Mesendoderm (in vitro differentiated cells): ENCODE measurements at regions not wholly inside any gene's neighbourhood (a gene's known extent, or its start where the extent isn't known, plus 50 kb on each side); places are given as distances from the start of the nearest gene placed in this dataset.

ENCODE experiments used
- DNase-seq: peaks from one replicate; pipeline ENCODE4 v3.0.0; 2013
- H2AK5ac ChIP-seq: 2 replicates; pipeline ENCODE4 v1.6.1; 2013; ENCODE audit warnings: low read length, inconsistent platforms
- H2BK120ac ChIP-seq: 2 replicates; pipeline ENCODE4 v1.6.1; 2013; ENCODE audit warnings: low read depth, mild to moderate bottlenecking, low read length, moderate library complexity, mixed read lengths
- H2BK15ac ChIP-seq: replicated peaks from 2 replicates; pipeline ENCODE4 v1.6.1; 2013; ENCODE audit warnings: low read depth, mild to moderate bottlenecking, moderate library complexity
- H2BK5ac ChIP-seq: 2 replicates; pipeline ENCODE4 v1.6.1; 2013; ENCODE audit warnings: low read length, inconsistent platforms
- H3K18ac ChIP-seq: 2 replicates; pipeline ENCODE4 v1.6.1; 2013; ENCODE audit warnings: mild to moderate bottlenecking, low read length, mixed read lengths
- H3K23ac ChIP-seq: one replicate; pipeline ENCODE4 v1.6.1; 2013; ENCODE audit warnings: low read length
- H3K27ac ChIP-seq: 2 replicates; pipeline ENCODE4 v1.5.1; 2013; ENCODE audit warnings: low read depth, mild to moderate bottlenecking, inconsistent platforms, low read length, moderate library complexity
- H3K27me3 ChIP-seq: 2 replicates; pipeline ENCODE4 v1.6.1; 2013; ENCODE audit warnings: low read length, control low read depth, mild to moderate bottlenecking, inconsistent platforms; ENCODE audit not compliant: insufficient read depth, poor library complexity
- H3K36me3 ChIP-seq: 2 replicates; pipeline ENCODE4 v1.6.1; 2013; ENCODE audit warnings: low read length, inconsistent platforms; ENCODE audit not compliant: control insufficient read depth, insufficient read depth
- H3K4ac ChIP-seq: one replicate; pipeline ENCODE4 v1.6.1; 2013; ENCODE audit warnings: low read depth, mild to moderate bottlenecking, low read length, moderate library complexity
- H3K4me1 ChIP-seq: 2 replicates; pipeline ENCODE4 v1.6.1; 2013; ENCODE audit warnings: low read depth, low read length, inconsistent platforms; ENCODE audit not compliant: control insufficient read depth
- H3K4me2 ChIP-seq: 2 replicates; pipeline ENCODE4 v1.6.1; 2013; ENCODE audit warnings: low read length
- H3K4me3 ChIP-seq: 2 replicates; pipeline ENCODE4 v1.5.1; 2013; ENCODE audit warnings: mild to moderate bottlenecking, low read length
- H3K56ac ChIP-seq: one replicate; pipeline ENCODE4 v1.6.1; 2013; ENCODE audit warnings: low read length
- H3K79me1 ChIP-seq: 2 replicates; pipeline ENCODE4 v1.6.1; 2013; ENCODE audit warnings: low read length, inconsistent platforms
- H3K79me2 ChIP-seq: 2 replicates; pipeline ENCODE4 v1.6.1; 2013; ENCODE audit warnings: mild to moderate bottlenecking, low read length; ENCODE audit not compliant: control insufficient read depth, insufficient read depth
- H3K9ac ChIP-seq: 2 replicates; pipeline ENCODE4 v1.6.1; 2013; ENCODE audit warnings: low read length, inconsistent platforms
- H4K5ac ChIP-seq: one replicate; pipeline ENCODE4 v1.6.1; 2013; ENCODE audit warnings: low read length
- H4K8ac ChIP-seq: one replicate; pipeline ENCODE4 v1.6.1; 2013; ENCODE audit warnings: low read depth, mild to moderate bottlenecking, control low read depth, low read length, moderate library complexity
- WGBS: extraction: QIAGEN DNeasy Blood & Tissue Kit; methylation state at CpG from one replicate; pipeline ENCODE4 v1.1.7; 2013; ENCODE audit warnings: low lambda C conversion rate, missing lambda C conversion rate; ENCODE audit not compliant: insufficient coverage; ENCODE audit errors: extremely low coverage; 5-methylcytosine and 5-hydroxymethylcytosine counted together

DNA sequence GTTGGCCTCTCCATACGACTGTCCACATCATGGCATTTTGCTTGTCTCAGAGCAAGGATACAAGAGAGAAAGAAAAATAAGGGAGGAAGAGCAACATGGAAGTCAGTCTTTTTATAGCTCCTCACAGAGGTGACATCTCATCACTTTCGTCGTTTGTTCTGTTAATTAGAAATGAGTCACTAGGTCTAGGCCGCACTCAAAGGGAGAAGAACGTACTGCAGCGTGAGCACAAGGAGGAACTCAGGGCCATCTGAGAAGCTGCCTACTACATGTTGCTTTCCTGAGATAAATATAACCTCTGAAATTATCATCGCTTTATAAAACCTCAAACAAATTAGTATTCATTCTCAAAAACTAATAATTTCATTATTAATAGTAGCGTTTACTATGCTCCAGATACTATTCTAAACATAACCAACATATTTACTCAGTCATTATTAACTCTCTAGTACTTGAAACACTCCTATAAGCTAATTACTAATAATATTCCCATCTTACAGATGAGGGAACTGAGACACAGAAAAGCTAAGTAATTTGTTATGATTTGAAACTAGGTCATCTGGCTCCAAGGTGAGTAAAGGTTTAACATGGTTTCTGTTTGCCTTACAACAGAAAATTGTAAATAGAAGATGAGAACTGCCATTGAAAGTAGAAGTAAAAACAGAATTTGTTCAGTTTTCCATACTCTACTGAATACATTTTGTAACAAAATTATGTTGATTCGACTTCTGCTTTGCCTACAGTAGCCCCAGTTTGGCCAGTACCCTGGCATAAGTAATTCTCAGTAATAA is 213.2 kb upstream of the UGT8 start:
- Histone ChIP-seq H3K36me3 (no peaks in the 10 kb centered on the region), H3K27ac (no peak overlapping the region), H4K8ac (no peak overlapping the region), H3K27me3 (no peaks in the 10 kb centered on the region), H3K4me2 (no peak overlapping the region), H3K9ac (no peak overlapping the region), H4K5ac (no peak overlapping the region), H3K23ac (no peak overlapping the region), H2BK5ac (no peak overlapping the region), H3K18ac (no peak overlapping the region), H2BK120ac (no peak overlapping the region), H3K4me1 (no peaks in the 10 kb centered on the region), H3K4ac (no peak overlapping the region), H3K56ac (no peak overlapping the region), H3K79me1 (no peaks in the 10 kb centered on the region), H2AK5ac (no peak overlapping the region), H3K4me3 (no peak overlapping the region), H3K79me2 (no peaks in the 10 kb centered on the region), H2BK15ac (no peak overlapping the region)
- WGBS, result 100% methylated on average over 2 of the region's 9 CpGs
- no peak for DNase-seq

DNA sequence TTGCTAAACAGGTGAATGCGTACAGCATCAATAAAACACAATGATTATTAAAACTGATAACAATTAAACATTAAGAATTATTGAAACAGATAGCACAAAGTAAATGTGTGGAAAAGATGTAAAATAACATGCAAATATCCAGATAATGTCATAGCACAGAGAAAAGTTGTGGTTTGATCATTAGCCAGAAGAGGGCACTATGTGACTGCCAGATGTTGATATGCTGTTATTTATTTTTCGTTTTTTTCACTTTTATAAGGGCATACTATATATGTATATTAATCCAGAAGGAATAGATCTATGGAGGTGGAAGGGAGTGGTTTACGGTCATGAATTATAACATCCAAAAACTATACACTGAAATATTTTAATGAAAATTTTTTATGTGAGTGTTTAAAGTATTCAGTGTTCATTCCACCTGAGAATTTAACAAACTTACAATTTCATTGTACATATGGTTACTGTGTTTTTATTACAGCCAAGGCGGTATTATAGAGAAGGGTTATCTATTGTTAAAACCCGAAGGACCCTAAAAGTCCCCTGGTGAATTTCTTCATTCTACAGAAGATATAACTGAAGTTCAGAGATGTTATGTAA is 211.9 kb upstream of the UGT8 start:
- no CpG with 5 or more reads among the region's 5 CpGs for WGBS
- Histone ChIP-seq H2BK15ac (no peak overlapping the region), H2BK5ac (no peak overlapping the region), H3K27ac (no peak overlapping the region), H3K79me2 (no peaks in the 10 kb centered on the region), H4K5ac (no peak overlapping the region), H4K8ac (no peak overlapping the region), H3K36me3 (no peaks in the 10 kb centered on the region), H2BK120ac (no peak overlapping the region), H2AK5ac (no peak overlapping the region), H3K4ac (no peak overlapping the region), H3K4me2 (no peak overlapping the region), H3K23ac (no peak overlapping the region), H3K18ac (no peak overlapping the region), H3K9ac (no peak overlapping the region), H3K56ac (no peak overlapping the region), H3K4me1 (no peaks in the 10 kb centered on the region), H3K4me3 (no peak overlapping the region), H3K79me1 (no peaks in the 10 kb centered on the region), H3K27me3 (no peaks in the 10 kb centered on the region)
- no peak for DNase-seq

DNA sequence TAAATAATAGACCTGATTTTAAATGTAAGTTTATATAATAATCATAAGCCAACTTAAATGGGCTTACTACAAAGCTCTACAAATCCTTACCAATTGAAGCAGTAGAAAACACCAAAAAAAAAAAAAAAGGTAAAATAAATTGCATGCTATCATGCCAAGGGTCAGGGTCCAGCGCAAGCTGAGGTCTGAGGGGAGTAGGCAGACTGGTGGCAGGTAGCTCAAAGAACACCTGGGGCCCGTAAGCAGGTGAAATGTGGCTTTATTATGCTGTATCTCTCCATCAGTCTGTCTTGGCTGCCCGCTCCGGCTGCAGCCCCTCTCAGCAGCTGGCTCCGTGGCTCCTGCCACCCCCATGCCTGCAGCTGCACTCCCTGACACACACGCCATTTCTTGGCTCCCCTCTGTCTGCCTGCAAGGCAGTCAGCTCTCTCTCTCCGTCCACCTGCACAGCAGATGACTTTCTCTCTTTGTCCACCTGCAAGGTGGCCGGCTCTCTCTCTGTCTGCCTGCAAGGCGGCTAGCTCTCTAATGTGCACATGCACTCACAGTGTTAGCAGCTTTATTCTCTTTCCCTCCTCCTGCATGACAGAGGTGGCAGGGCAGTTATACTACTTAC is 209.4 kb upstream of the UGT8 start:
- no peaks in the 10 kb centered on the region for H3K27me3 ChIP-seq
- no peak overlapping the region for H3K4me2 ChIP-seq
- no peaks in the 10 kb centered on the region for H3K36me3 ChIP-seq
- H4K5ac ChIP-seq, result no peak overlapping the region
- H3K23ac ChIP-seq, result no peak overlapping the region
- WGBS, result no CpG with 5 or more reads among the region's 9 CpGs
- no peak for DNase-seq
- H4K8ac ChIP-seq, result no peak overlapping the region
- no peak overlapping the region for H2BK5ac ChIP-seq
- no peak overlapping the region for H3K9ac ChIP-seq
- H3K18ac ChIP-seq, result no peak overlapping the region
- no peaks in the 10 kb centered on the region for H3K79me2 ChIP-seq
- H3K4ac ChIP-seq, result no peak overlapping the region
- no peak overlapping the region for H2BK15ac ChIP-seq
- no peaks in the 10 kb centered on the region for H3K4me1 ChIP-seq
- H2AK5ac ChIP-seq, result no peak overlapping the region
- H3K27ac ChIP-seq, result no peak overlapping the region
- H2BK120ac ChIP-seq, result no peak overlapping the region
- H3K79me1 ChIP-seq, result no peaks in the 10 kb centered on the region
- H3K56ac ChIP-seq, result no peak overlapping the region
- no peak overlapping the region for H3K4me3 ChIP-seq

DNA sequence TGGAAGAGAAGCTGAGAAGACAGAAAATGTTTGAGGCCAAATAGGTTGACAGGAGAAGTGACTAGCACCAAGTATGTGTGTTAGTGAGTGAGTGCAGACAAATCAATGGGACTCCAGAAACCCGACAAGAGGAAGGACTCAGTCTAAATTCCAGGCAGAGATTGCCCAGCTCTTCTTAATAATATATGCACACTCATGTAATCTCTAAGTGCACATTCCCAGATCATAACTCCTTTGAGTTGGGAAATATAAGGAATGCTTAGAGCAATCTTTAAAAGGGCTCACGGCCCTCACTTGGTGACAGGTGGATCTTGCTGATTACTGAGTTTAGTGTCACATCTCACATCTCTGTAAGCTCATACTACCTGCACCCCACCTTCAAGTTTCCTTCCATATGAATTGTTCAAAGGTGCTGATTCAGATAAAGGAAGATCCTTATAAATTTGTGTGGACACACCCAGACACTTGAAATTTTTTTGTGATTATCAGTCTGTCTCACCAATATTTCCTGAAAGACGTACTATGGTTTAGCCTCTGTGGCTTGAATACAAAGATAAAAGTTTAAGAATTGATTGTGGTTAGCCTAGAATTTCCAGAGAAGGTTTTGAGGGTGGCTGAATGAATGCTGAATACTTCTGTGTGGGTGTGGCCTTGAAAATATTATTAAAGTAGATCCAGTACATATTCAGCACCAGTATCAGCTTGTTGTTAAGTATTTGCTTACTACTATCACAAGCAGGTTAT is 205.1 kb upstream of the UGT8 start:
- no CpG with 5 or more reads among the region's 3 CpGs for WGBS
- Histone ChIP-seq H3K18ac (no peak overlapping the region), H2BK5ac (no peak overlapping the region), H3K36me3 (no peaks in the 10 kb centered on the region), H3K27me3 (no peaks in the 10 kb centered on the region), H3K23ac (no peak overlapping the region), H4K8ac (no peak overlapping the region), H2BK120ac (no peak overlapping the region), H3K4me2 (no peak overlapping the region), H2BK15ac (no peak overlapping the region), H3K4ac (no peak overlapping the region), H3K56ac (no peak overlapping the region), H3K79me1 (no peaks in the 10 kb centered on the region), H3K79me2 (no peaks in the 10 kb centered on the region), H3K27ac (no peak overlapping the region), H3K4me1 (no peaks in the 10 kb centered on the region), H3K4me3 (no peak overlapping the region), H2AK5ac (no peak overlapping the region), H3K9ac (no peak overlapping the region), H4K5ac (no peak overlapping the region)
- DNase-seq, result no peak

DNA sequence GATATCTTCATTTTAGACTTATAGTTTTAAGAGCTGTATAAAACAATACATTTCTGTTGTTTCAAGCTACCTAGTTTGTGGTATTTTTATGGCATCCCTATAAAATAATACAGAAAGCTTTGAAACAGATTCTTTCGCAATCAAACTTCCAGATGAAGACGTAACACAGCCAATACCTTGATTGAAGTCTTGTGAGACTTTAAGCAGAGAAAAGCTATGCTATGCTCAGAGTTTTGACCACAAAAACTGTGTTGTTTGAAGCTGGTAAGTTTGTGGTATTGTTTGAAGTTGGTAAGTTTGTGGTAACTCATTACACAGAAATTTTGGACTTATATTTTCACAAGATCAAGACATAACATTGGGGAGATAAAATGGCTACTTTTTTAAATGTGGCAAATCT is 201.8 kb upstream of the UGT8 start:
- no peak overlapping the region for H3K4ac ChIP-seq
- H2BK5ac ChIP-seq, result no peak overlapping the region
- H3K27me3 ChIP-seq, result no peaks in the 10 kb centered on the region
- no peak for DNase-seq
- H3K27ac ChIP-seq, result no peak overlapping the region
- no peak overlapping the region for H4K8ac ChIP-seq
- no peak overlapping the region for H2AK5ac ChIP-seq
- H2BK120ac ChIP-seq, result no peak overlapping the region
- H3K9ac ChIP-seq, result no peak overlapping the region
- no peak overlapping the region for H4K5ac ChIP-seq
- H3K79me1 ChIP-seq, result no peaks in the 10 kb centered on the region
- no peak overlapping the region for H3K23ac ChIP-seq
- H3K56ac ChIP-seq, result no peak overlapping the region
- no peak overlapping the region for H3K4me3 ChIP-seq
- no peak overlapping the region for H3K4me2 ChIP-seq
- H3K79me2 ChIP-seq, result no peaks in the 10 kb centered on the region
- no CpG with 5 or more reads among the region's 2 CpGs for WGBS
- no peak overlapping the region for H3K18ac ChIP-seq
- no peaks in the 10 kb centered on the region for H3K36me3 ChIP-seq
- peaks cover 6% of the 10 kb centered on the region for H3K4me1 ChIP-seq
- H2BK15ac ChIP-seq, result no peak overlapping the region
